ENCODE measurements at regions not wholly inside any gene's neighbourhood (a gene's known extent, or its start where the extent isn't known, plus 50 kb on each side); places are given as distances from the start of the nearest gene placed in this dataset.

- no TSS peak for BruUV-seq (replicated peaks)
- Histone ChIP-seq H3K27ac (ENCODE audit: low read depth, low read length) (no peak overlapping the region), H3K9me2 (ENCODE audit: insufficient read depth) (no peaks in the 10 kb centered on the region), H3K27me3 (ENCODE audit: insufficient read depth, low read length) (no peaks in the 10 kb centered on the region), H3K36me3 (ENCODE audit: control insufficient read depth in 1 of 2, insufficient read depth in 2 of 2, low read length in 2 of 2) (no peaks in the 10 kb centered on the region), H3K4me3 (replicated peaks in 1 of 2; ENCODE audit: low read depth in 1 of 2, low read length in 2 of 2) (no peak overlapping the region), H3K9me3 (ENCODE audit: control insufficient read depth in 1 of 2, insufficient read depth in 1 of 2, low read depth in 1 of 2, low read length in 2 of 2) (no peaks in the 10 kb centered on the region), H2AFZ (ENCODE audit: low read depth, low read length, poor library complexity, severe bottlenecking) (no peak overlapping the region), H3K4me1 (ENCODE audit: control insufficient read depth in 1 of 2, insufficient read depth in 2 of 2, low read length in 2 of 2) (no peaks in the 10 kb centered on the region), H3K9ac (ENCODE audit: low read length) (no peak overlapping the region), H3K79me2 (ENCODE audit: insufficient read depth, low read length) (no peaks in the 10 kb centered on the region), H4K20me1 (ENCODE audit: insufficient read depth) (no peaks in the 10 kb centered on the region), H3K4me2 (ENCODE audit: low read length) (no peak overlapping the region)
- intact Hi-C loops (cut with micrococcal nuclease) = no loop called here
- RAD21 ChIA-PET (ENCODE audit: low non-redundant PET in 1 of 2, low total read pairs in 2 of 2, uncharacterized antibody in 2 of 2, unreplicated experiment in 2 of 2) = no interaction called here
- POLR2A ChIA-PET = no interaction called here
- CTCF ChIA-PET = no interaction called here
- ATAC-seq = no peak
- DNase-seq (ENCODE audit: low read depth, low spot score) = no peak
- no peak for TF ChIP-seq SP1 (IDR thresholded peaks at IDR 0.05; ENCODE audit: low read depth)
- no peak for TF ChIP-seq YY1 (IDR thresholded peaks at IDR 0.05; ENCODE audit: extremely low read depth, insufficient replicate concordance, low read depth, low read length)
- no peak for TF ChIP-seq ELF1 (IDR thresholded peaks at IDR 0.05; ENCODE audit: borderline replicate concordance, low read depth)
- no peak for TF ChIP-seq SIN3A (IDR thresholded peaks at IDR 0.05; ENCODE audit: low read depth)
- TF ChIP-seq ZNF274 (IDR thresholded peaks at IDR 0.05; ENCODE audit: low read depth, low read length) = no peak
- TF ChIP-seq FOSL1 (IDR thresholded peaks at IDR 0.05; ENCODE audit: low read depth) = no peak
- no peak for TF ChIP-seq JUND (IDR thresholded peaks at IDR 0.05)
- TF ChIP-seq MAX (IDR thresholded peaks at IDR 0.05) = no peak
- no peak for TF ChIP-seq CEBPB (IDR thresholded peaks at IDR 0.05; ENCODE audit: low read depth)
- no peak for TF ChIP-seq ZFX (IDR thresholded peaks at IDR 0.05)
- TF ChIP-seq EZH2 (IDR thresholded peaks at IDR 0.05) = no peak
- TF ChIP-seq CBX3 (IDR thresholded peaks at IDR 0.05; ENCODE audit: low read depth) = no peak
- TF ChIP-seq POLR2AphosphoS5 (IDR thresholded peaks at IDR 0.05; ENCODE audit: low read depth, low read length) = no peak
- no peak for TF ChIP-seq TCF7L2 (IDR thresholded peaks at IDR 0.05; ENCODE audit: borderline replicate concordance, extremely low read depth, insufficient read depth, insufficient read length)
Measured at GRCh38 chr12:58500399-58500798, 419.9 kb downstream of the LRIG3 start.

- intact Hi-C loops (cut with micrococcal nuclease) = no loop called here
- ChIA-PET POLR2A (no interaction called here), RAD21 (ENCODE audit: low non-redundant PET in 1 of 2, low total read pairs in 2 of 2, uncharacterized antibody in 2 of 2, unreplicated experiment in 2 of 2) (no interaction called here), CTCF (no interaction called here)
- Histone ChIP-seq H3K4me3 (replicated peaks in 1 of 2; ENCODE audit: low read depth in 1 of 2, low read length in 2 of 2) (no peak overlapping the region), H3K79me2 (ENCODE audit: insufficient read depth, low read length) (no peaks in the 10 kb centered on the region), H3K9ac (ENCODE audit: low read length) (no peak overlapping the region), H3K4me2 (ENCODE audit: low read length) (no peak overlapping the region), H2AFZ (ENCODE audit: low read depth, low read length, poor library complexity, severe bottlenecking) (no peak overlapping the region), H3K27me3 (ENCODE audit: insufficient read depth, low read length) (no peaks in the 10 kb centered on the region), H3K36me3 (ENCODE audit: control insufficient read depth in 1 of 2, insufficient read depth in 2 of 2, low read length in 2 of 2) (no peaks in the 10 kb centered on the region), H3K4me1 (ENCODE audit: control insufficient read depth in 1 of 2, insufficient read depth in 2 of 2, low read length in 2 of 2) (no peaks in the 10 kb centered on the region), H3K9me3 (ENCODE audit: control insufficient read depth in 1 of 2, insufficient read depth in 1 of 2, low read depth in 1 of 2, low read length in 2 of 2) (no peaks in the 10 kb centered on the region), H3K9me2 (ENCODE audit: insufficient read depth) (no peaks in the 10 kb centered on the region), H3K27ac (ENCODE audit: low read depth, low read length) (no peak overlapping the region), H4K20me1 (ENCODE audit: insufficient read depth) (no peaks in the 10 kb centered on the region)
- DNase-seq (ENCODE audit: low read depth, low spot score) (no peak), ATAC-seq (no peak)
- BruUV-seq (replicated peaks) = no TSS peak
- TF ChIP-seq ZNF274 (IDR thresholded peaks at IDR 0.05; ENCODE audit: low read depth, low read length) = no peak
- no peak for TF ChIP-seq ATF3 (IDR thresholded peaks at IDR 0.05)
- no peak for TF ChIP-seq SRF (IDR thresholded peaks at IDR 0.05; ENCODE audit: low read depth)
- no peak for TF ChIP-seq SIN3A (IDR thresholded peaks at IDR 0.05; ENCODE audit: low read depth)
- TF ChIP-seq ELF1 (IDR thresholded peaks at IDR 0.05; ENCODE audit: borderline replicate concordance, low read depth) = no peak
- TF ChIP-seq CTCF (IDR thresholded peaks at IDR 0.05 in 2 of 3, conservative IDR thresholded peaks at IDR 0.05 in 1 of 3; ENCODE audit: borderline replicate concordance in 1 of 3, insufficient read depth in 1 of 3, low read depth in 2 of 3, low read length in 2 of 3) = no peak
- no peak for TF ChIP-seq REST (IDR thresholded peaks at IDR 0.05; ENCODE audit: low read depth)
- TF ChIP-seq SP1 (IDR thresholded peaks at IDR 0.05; ENCODE audit: low read depth) = no peak
Measured at GRCh38 chr12:58502226-58502625, 418.1 kb downstream of the LRIG3 start.
